GM12891 (cell line): ENCODE measurements at regions not wholly inside any gene's neighbourhood (a gene's known extent, or its start where the extent isn't known, plus 50 kb on each side); places are given as distances from the start of the nearest gene placed in this dataset.

ENCODE experiments used
- POLR2A ChIP-seq: IDR thresholded peaks from 2 replicates; pipeline ENCODE4 v1.6.1; 2011; ENCODE audit warnings: low read depth, low read length, control low read depth
- POLR2AphosphoS5 ChIP-seq: IDR thresholded peaks from 2 replicates; pipeline ENCODE4 v1.6.1; 2011; ENCODE audit warnings: low read depth, low read length, control low read depth
- TAF1 ChIP-seq: IDR thresholded peaks from 2 replicates; pipeline ENCODE4 v1.6.1; 2011; ENCODE audit warnings: low read depth, low read length, control low read depth

DNA sequence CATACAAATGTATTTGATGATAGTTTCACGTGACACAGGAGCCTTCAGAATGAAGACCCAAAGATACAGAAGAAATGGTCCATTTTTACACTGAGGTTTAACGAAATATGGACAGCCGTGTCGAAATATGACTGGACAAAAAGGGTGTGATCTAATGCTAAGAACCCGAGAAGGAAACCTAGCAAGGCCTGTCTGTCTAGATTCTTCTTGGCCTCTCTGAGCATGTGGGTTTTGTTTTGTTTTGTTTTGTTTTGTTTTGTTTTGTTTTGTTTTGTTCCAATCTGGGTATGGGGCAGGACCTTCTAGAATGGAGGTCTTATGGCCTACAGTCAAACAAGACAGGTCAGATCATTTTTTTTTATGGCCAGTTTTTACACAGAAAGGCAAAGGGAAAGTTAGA lies 242.7 kb upstream of the STT3B start:
- TF ChIP-seq POLR2A (no peak), POLR2AphosphoS5 (no peak), TAF1 (no peak)
